GF-D8 (cell line): ENCODE measurements at regions not wholly inside any gene's neighbourhood (a gene's known extent, or its start where the extent isn't known, plus 50 kb on each side); places are given as distances from the start of the nearest gene placed in this dataset.

Experiments
- DNase-seq: peaks from one replicate; lab custom pipeline; 2025; lab: John Stamatoyannopoulos, UW

DNA sequence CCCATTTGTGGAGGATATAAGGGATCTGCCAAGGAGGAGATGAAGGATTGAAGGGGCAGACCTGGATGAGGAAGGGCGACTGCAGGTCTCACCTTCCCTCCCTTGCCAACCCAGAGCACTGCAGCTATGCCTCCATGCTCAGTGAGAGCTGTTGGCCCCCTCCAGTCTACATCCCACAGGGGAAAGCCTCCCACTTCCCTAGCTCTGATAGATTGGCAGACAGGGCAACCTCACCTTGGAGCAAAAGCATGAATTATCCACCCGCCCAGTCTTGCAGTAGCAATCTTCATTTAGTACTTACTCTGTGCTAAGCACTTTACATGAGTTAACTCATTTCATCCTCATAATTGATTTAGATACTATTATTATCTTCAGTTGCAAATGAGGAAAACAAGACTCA lies 70.4 kb upstream of the SMNDC1 start:
- no peak for DNase-seq

DNA sequence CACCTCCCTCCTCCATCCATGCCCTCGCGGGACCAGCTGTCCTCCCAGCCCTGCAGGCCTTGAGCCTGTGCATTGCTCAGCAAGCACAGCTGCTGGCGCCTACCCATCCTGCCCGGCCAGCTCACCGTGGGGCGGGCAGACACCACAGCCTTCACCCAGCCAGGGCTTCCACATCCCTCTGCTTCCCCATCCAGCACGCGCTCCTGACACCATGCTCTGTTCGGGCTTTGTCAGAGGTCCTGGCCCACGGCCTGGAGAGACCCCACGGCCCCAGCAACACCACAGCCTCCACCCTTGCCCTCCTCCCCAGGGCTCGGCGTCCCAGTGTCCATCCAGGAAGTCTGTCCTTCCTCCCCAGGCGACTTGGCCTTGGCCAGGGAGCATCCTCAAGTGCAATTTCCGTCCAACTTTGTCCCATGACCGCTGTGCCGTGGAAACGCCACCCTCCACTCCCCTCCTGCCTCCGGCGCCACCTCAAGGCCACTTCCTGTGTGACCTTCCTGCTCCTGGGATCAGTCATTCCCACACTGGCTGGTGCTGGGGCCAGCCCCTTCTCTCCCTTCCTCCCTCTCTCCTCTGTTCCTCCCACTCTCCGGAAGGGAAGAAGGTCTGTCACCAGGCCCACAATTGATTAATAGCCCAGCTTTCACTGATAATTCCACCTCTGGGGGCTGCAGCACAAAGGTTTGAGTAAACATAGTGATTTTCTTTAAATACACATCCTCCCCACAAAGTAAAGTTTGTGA lies 71.5 kb upstream of the SMNDC1 start:
- no peak for DNase-seq

- no peak for DNase-seq
These were observed 72.0 kb upstream of the SMNDC1 start for GRCh38 chr10:110376767-110377160.

- no peak for DNase-seq
These were observed 73.3 kb upstream of the SMNDC1 start for GRCh38 chr10:110378006-110378405.

DNA sequence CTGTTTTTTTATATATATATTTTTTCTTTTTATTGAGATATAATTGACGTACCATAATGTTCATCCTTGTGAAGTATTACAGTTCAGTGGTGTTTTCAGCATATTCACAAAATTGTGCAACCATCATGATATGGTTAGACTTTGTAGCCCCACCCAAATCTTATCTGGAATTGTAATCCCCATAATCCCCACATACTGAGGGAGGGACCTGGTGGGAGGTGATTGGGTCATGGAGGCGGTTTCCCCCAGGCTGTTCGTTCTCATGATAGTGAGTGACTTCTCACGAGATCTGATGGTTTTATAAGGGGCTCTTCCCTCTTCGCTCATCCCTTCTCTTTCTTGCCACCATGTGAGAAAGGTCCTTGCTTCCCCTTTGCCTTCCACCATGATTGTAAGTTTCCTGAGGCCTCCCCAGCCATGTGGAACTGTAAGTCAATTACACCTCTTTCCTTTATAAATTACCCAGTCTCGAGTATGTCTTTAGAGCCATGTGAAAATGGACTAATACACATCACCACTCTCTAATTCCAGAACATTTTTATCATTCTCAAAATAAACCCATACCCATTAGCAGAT lies 73.9 kb upstream of the SMNDC1 start:
- DNase-seq: no peak

GRCh38 chr10:110379831-110380230 lies 75.1 kb upstream of the SMNDC1 start:
- DNase-seq: no peak

- no peak for DNase-seq
These were observed 75.6 kb upstream of the SMNDC1 start for GRCh38 chr10:110380293-110380692.

- no peak for DNase-seq
These were observed 78.0 kb upstream of the SMNDC1 start for GRCh38 chr10:110382695-110383094.

- DNase-seq: no peak
These were observed 82.9 kb upstream of the SMNDC1 start for GRCh38 chr10:110387617-110387982.

- DNase-seq: no peak
These were observed 83.4 kb upstream of the SMNDC1 start for GRCh38 chr10:110387983-110388686.

DNA sequence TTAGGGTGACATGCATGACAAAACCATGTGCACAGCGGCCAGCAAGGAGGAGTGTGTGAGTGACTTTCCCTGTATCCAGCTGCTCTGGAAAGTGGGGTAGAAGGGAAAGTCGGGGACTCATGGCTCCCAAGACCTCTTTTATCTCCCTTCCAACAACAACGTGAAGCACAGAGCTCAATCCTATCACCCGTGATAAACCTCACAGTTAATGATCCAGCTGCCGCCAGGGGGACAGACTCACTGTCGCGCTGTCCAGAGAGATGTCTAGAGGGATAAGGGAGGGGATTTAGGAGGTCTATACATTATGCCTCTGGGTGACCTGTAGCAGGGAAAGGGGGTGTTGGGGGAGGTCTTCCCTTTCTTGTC lies 84.0 kb upstream of the SMNDC1 start:
- DNase-seq: no peak

- DNase-seq: no peak
These were observed 84.5 kb upstream of the SMNDC1 start for GRCh38 chr10:110389255-110389654.

DNA sequence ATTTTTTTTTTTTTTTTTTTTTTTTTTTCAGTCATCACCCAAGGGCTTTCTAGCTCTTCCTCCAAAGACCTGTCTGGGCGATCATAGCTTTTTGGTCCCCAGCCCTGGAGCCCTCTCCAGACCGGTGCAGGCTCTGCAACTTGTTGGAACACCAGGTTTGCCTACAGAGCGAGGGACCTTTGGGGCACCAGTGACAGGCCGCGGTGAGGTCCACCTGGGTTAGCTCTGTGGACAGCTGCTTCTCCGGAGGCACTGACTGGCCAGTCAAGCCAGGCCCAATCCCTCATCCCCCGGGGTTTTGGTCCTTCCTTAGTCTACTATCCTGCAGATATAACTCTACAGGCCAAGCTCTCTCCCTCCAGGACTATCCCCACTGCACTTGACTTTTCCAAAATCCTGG lies 86.8 kb upstream of the SMNDC1 start:
- no peak for DNase-seq

DNA sequence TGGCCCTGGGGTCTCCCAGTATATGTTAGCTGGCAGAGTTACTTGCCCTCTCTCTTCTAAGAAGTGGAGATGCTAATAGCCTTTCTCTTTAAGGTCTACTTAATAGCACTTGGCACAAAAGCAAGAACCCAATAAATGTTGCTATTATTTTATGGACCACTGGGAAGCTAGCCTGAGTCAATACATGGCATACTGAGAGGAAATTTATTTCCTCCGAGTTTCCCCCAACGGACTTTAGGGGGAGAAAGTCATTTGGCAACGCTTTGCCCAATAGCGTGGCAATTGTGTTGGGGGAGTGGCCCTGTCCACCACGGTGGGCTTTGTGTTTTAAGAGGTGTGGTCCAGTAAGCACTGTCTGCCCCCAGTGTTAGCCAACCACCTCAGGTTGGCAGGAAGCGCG lies 87.4 kb upstream of the SMNDC1 start:
- DNase-seq: no peak

- no peak for DNase-seq
These were observed 88.4 kb upstream of the SMNDC1 start for GRCh38 chr10:110392868-110393740.

- no peak for DNase-seq
These were observed 89.1 kb upstream of the SMNDC1 start for GRCh38 chr10:110393866-110394265.

- DNase-seq: no peak
These were observed 89.6 kb upstream of the SMNDC1 start for GRCh38 chr10:110394296-110394695.

DNA sequence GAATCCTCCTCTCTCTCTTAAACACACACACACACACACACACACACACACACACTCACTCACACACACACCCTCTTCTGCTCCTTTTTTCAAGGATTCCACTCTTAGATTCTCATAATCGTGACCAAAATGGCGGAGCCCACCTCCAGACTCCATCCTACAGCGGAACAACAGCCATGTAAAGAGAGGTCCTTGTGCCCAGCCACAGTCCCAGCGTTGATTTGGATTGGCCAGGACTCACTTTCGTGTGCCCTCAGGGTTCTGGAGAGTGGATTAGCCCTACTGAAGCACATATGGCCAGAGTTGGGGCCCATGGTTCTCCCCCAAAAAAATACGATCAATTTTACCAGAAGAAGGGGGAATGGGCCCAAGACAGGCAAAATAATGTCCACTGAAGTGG lies 90.2 kb upstream of the SMNDC1 start:
- DNase-seq: no peak

- DNase-seq: no peak
These were observed 90.9 kb upstream of the SMNDC1 start for GRCh38 chr10:110395350-110396283.

- DNase-seq: no peak
These were observed 91.5 kb upstream of the SMNDC1 start for GRCh38 chr10:110396284-110396651.

DNA sequence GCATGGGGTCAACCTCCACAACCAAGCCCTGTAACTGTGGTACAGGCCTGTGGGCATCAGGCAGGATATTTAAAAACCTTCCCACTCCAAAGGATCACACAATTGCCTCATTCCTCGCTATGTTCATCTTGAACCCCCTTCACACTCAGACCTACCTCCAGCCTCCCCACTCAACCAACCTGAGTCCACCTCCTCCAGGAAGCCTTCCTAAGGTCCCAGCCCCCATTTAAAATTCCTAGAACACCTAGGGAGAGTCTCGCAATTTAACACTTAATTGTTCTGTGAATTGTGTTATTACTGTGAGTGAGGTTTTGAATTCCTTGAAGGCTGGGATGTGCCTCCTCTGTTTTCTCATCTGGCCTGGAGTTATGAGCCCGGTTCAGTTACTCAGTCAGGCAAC lies 93.1 kb upstream of the SMNDC1 start:
- DNase-seq: no peak
